ENCODE measurements at regions not wholly inside any gene's neighbourhood (a gene's known extent, or its start where the extent isn't known, plus 50 kb on each side); places are given as distances from the start of the nearest gene placed in this dataset.

- no peak for TF ChIP-seq CTCF (IDR thresholded peaks at IDR 0.05)
- Mint-ChIP-seq H3K4me3 (no peak overlapping the region), H3K27me3 (ENCODE audit: low read depth in 2 of 2) (no peaks in the 10 kb centered on the region), H3K4me1 (no peaks in the 10 kb centered on the region), H3K27ac (no peak overlapping the region), H3K36me3 (no peaks in the 10 kb centered on the region), H3K9me3 (no peaks in the 10 kb centered on the region)
- Histone ChIP-seq H3K4me3 (ENCODE audit: low read length) (no peak overlapping the region), H3K4me1 (ENCODE audit: control insufficient read depth, insufficient read depth, low read length) (no peaks in the 10 kb centered on the region), H3K9me3 (ENCODE audit: control insufficient read depth, insufficient read depth, low read length) (no peaks in the 10 kb centered on the region), H3K27ac (ENCODE audit: low read length) (no peak overlapping the region), H3K27me3 (ENCODE audit: control insufficient read depth, insufficient read depth, low read length) (no peaks in the 10 kb centered on the region), H3K36me3 (ENCODE audit: control insufficient read depth, insufficient read depth, low read length) (no peaks in the 10 kb centered on the region)
- intact Hi-C loops (cut with micrococcal nuclease): no loop called here
- no peak for DNase-seq
- 77% methylated on average over 3 of the region's 3 CpGs for WGBS (ENCODE audit: insufficient coverage)
- ATAC-seq: no peak
Observed at GRCh38 chr6:22007469-22007868, 289.4 kb downstream of the PRL start.

GRCh38 chr6:22008248-22008836, 288.5 kb downstream of the PRL start:
- H3K27ac Mint-ChIP-seq: no peak overlapping the region
- no peak for TF ChIP-seq CTCF (IDR thresholded peaks at IDR 0.05)
- Histone ChIP-seq H3K27ac (ENCODE audit: low read length) (no peak overlapping the region), H3K4me3 (ENCODE audit: low read length) (no peak overlapping the region), H3K36me3 (ENCODE audit: control insufficient read depth, insufficient read depth, low read length) (no peaks in the 10 kb centered on the region), H3K4me1 (ENCODE audit: control insufficient read depth, insufficient read depth, low read length) (no peaks in the 10 kb centered on the region), H3K27me3 (ENCODE audit: control insufficient read depth, insufficient read depth, low read length) (no peaks in the 10 kb centered on the region), H3K9me3 (ENCODE audit: control insufficient read depth, insufficient read depth, low read length) (no peaks in the 10 kb centered on the region)
- 86% methylated on average over 3 of the region's 3 CpGs for WGBS (ENCODE audit: insufficient coverage)
- intact Hi-C loops (cut with micrococcal nuclease): no loop called here
- no peaks in the 10 kb centered on the region for H3K9me3 Mint-ChIP-seq
- no peaks in the 10 kb centered on the region for H3K36me3 Mint-ChIP-seq
- ATAC-seq (no peak), DNase-seq (no peak)
- no peaks in the 10 kb centered on the region for H3K4me1 Mint-ChIP-seq
- H3K27me3 Mint-ChIP-seq (ENCODE audit: low read depth in 2 of 2): no peaks in the 10 kb centered on the region
- no peak overlapping the region for H3K4me3 Mint-ChIP-seq

GRCh38 chr6:22010102-22010501, 286.7 kb downstream of the PRL start:
- no peak overlapping the region for H3K4me3 Mint-ChIP-seq
- Histone ChIP-seq H3K27me3 (ENCODE audit: control insufficient read depth, insufficient read depth, low read length) (no peaks in the 10 kb centered on the region), H3K27ac (ENCODE audit: low read length) (no peak overlapping the region), H3K4me3 (ENCODE audit: low read length) (no peak overlapping the region), H3K4me1 (ENCODE audit: control insufficient read depth, insufficient read depth, low read length) (no peaks in the 10 kb centered on the region), H3K36me3 (ENCODE audit: control insufficient read depth, insufficient read depth, low read length) (no peaks in the 10 kb centered on the region), H3K9me3 (ENCODE audit: control insufficient read depth, insufficient read depth, low read length) (no peaks in the 10 kb centered on the region)
- intact Hi-C loops (cut with micrococcal nuclease): no loop called here
- no peak overlapping the region for H3K27ac Mint-ChIP-seq
- H3K4me1 Mint-ChIP-seq: no peaks in the 10 kb centered on the region
- DNase-seq: no peak
- H3K9me3 Mint-ChIP-seq: no peaks in the 10 kb centered on the region
- TF ChIP-seq CTCF (IDR thresholded peaks at IDR 0.05): no peak
- ATAC-seq: no peak
- 40% methylated on average over 1 of the region's 3 CpGs for WGBS (ENCODE audit: insufficient coverage)
- no peaks in the 10 kb centered on the region for H3K27me3 Mint-ChIP-seq (ENCODE audit: low read depth in 2 of 2)
- no peaks in the 10 kb centered on the region for H3K36me3 Mint-ChIP-seq

GRCh38 chr6:22015216-22015615, 281.6 kb downstream of the PRL start:
- no peak for ATAC-seq
- WGBS (ENCODE audit: insufficient coverage): 94% methylated on average over 7 of the region's 7 CpGs
- Histone ChIP-seq H3K4me1 (ENCODE audit: control insufficient read depth, insufficient read depth, low read length) (no peaks in the 10 kb centered on the region), H3K27ac (ENCODE audit: low read length) (no peak overlapping the region), H3K36me3 (ENCODE audit: control insufficient read depth, insufficient read depth, low read length) (no peaks in the 10 kb centered on the region), H3K27me3 (ENCODE audit: control insufficient read depth, insufficient read depth, low read length) (no peaks in the 10 kb centered on the region), H3K9me3 (ENCODE audit: control insufficient read depth, insufficient read depth, low read length) (no peaks in the 10 kb centered on the region), H3K4me3 (ENCODE audit: low read length) (no peak overlapping the region)
- Mint-ChIP-seq H3K4me1 (no peaks in the 10 kb centered on the region), H3K27me3 (ENCODE audit: low read depth in 2 of 2) (no peaks in the 10 kb centered on the region), H3K9me3 (no peaks in the 10 kb centered on the region), H3K4me3 (no peak overlapping the region), H3K36me3 (no peaks in the 10 kb centered on the region), H3K27ac (no peak overlapping the region)
- TF ChIP-seq CTCF (IDR thresholded peaks at IDR 0.05): no peak
- no peak for DNase-seq
- intact Hi-C loops (cut with micrococcal nuclease): no loop called here
